H1 (cell line): ENCODE measurements at regions not wholly inside any gene's neighbourhood (a gene's known extent, or its start where the extent isn't known, plus 50 kb on each side); places are given as distances from the start of the nearest gene placed in this dataset.

ENCODE experiments used
- RAD21 ChIP-seq, 2 experiments: IDR thresholded peaks in 1 of 2; conservative IDR thresholded peaks in 1 of 2; 2 replicates each; pipeline ENCODE4 v1.6.1; 2011; ENCODE audit warnings: low read depth in 2 of 2, low read length in 2 of 2, improper control_type of control experiment in 1 of 2, inconsistent platforms in 1 of 2, mild to moderate bottlenecking in 1 of 2, moderate library complexity in 1 of 2
- TBP ChIP-seq: IDR thresholded peaks from 2 replicates; pipeline ENCODE4 v1.6.1; 2011; ENCODE audit warnings: low read depth, low read length, improper control_type of control experiment

DNA sequence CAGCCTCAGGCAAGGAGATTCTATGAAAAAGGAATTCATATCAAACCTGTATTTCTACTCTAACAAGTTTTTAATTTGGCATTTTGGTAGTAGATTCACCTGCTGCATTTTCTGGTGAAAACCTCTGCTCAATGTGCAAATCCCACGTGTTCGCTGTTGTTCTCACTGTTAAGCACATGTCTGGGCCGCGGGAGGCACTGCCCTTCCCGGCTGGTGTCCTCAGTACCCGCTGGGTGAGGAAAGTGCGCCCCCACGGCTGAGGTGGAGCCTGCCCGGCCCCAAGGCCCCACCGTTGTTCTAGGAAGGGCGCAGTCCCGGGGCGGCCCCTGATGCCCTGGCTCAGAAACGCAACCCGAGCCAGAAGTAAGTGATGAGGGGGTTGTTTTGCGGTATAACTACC, 193.4 kb upstream of the VWC2 start (continued):
- TF ChIP-seq TBP = no peak
- peak; percentile 65 to 67 for TF ChIP-seq RAD21 (IDR thresholded peaks at IDR 0.05 in 1 of 2, conservative IDR thresholded peaks at IDR 0.05 in 1 of 2; ENCODE audit: low read depth in 2 of 2, low read length in 2 of 2)
